ENCODE measurements at regions not wholly inside any gene's neighbourhood (a gene's known extent, or its start where the extent isn't known, plus 50 kb on each side); places are given as distances from the start of the nearest gene placed in this dataset.
A peak's percentile ranks its signal among the peaks of the same experiment; 100 is the strongest.

- WGBS = 97% methylated on average over 4 of the region's 4 CpGs
- H3K27ac ChIP-seq (ENCODE audit: low read depth in 1 of 2, low read length in 1 of 2) = no peak overlapping the region
- H3K27me3 ChIP-seq (ENCODE audit: control insufficient read depth in 2 of 2, insufficient read depth in 1 of 2, low read length in 1 of 2) = no peaks in the 10 kb centered on the region
- DNase-seq (ENCODE audit: low read depth in 6 of 9, low spot score in 9 of 9) = no peak
- H3K4me3 ChIP-seq (ENCODE audit: low read length in 2 of 2) = no peak overlapping the region
- H3K4me1 ChIP-seq (ENCODE audit: control insufficient read depth in 2 of 2, insufficient read depth in 2 of 2, low read length in 2 of 2) = peaks cover 0 to 2% of the 10 kb centered on the region in 2 donors
- H3K36me3 ChIP-seq (ENCODE audit: control insufficient read depth in 2 of 2, insufficient read depth in 2 of 2, low read length in 1 of 2) = no peaks in the 10 kb centered on the region
- no peaks in the 10 kb centered on the region for H3K9me3 ChIP-seq (ENCODE audit: control insufficient read depth in 2 of 2, insufficient read depth in 1 of 2, low read length in 1 of 2)
Measured at GRCh38 chr3:30343067-30343831, 263.2 kb upstream of the TGFBR2 start.

GRCh38 chr3:30343861-30344260 lies 262.5 kb upstream of the TGFBR2 start:
- WGBS = 83% methylated on average over 1 of the region's 1 CpG
- H3K27ac ChIP-seq (ENCODE audit: low read depth in 1 of 2, low read length in 1 of 2) = no peak overlapping the region
- no peak overlapping the region for H3K4me3 ChIP-seq (ENCODE audit: low read length in 2 of 2)
- no peaks in the 10 kb centered on the region for H3K36me3 ChIP-seq (ENCODE audit: control insufficient read depth in 2 of 2, insufficient read depth in 2 of 2, low read length in 1 of 2)
- H3K9me3 ChIP-seq (ENCODE audit: control insufficient read depth in 2 of 2, insufficient read depth in 1 of 2, low read length in 1 of 2) = no peaks in the 10 kb centered on the region
- peaks cover 0 to 2% of the 10 kb centered on the region in 2 donors for H3K4me1 ChIP-seq (ENCODE audit: control insufficient read depth in 2 of 2, insufficient read depth in 2 of 2, low read length in 2 of 2)
- no peak for DNase-seq (ENCODE audit: low read depth in 6 of 9, low spot score in 9 of 9)
- no peaks in the 10 kb centered on the region for H3K27me3 ChIP-seq (ENCODE audit: control insufficient read depth in 2 of 2, insufficient read depth in 1 of 2, low read length in 1 of 2)

GRCh38 chr3:30344288-30344687 lies 262.1 kb upstream of the TGFBR2 start:
- peaks cover 0 to 2% of the 10 kb centered on the region in 2 donors for H3K4me1 ChIP-seq (ENCODE audit: control insufficient read depth in 2 of 2, insufficient read depth in 2 of 2, low read length in 2 of 2)
- 99% methylated on average over 1 of the region's 1 CpG for WGBS
- no peak overlapping the region for H3K27ac ChIP-seq (ENCODE audit: low read depth in 1 of 2, low read length in 1 of 2)
- no peaks in the 10 kb centered on the region for H3K9me3 ChIP-seq (ENCODE audit: control insufficient read depth in 2 of 2, insufficient read depth in 1 of 2, low read length in 1 of 2)
- no peak for DNase-seq (ENCODE audit: low read depth in 6 of 9, low spot score in 9 of 9)
- H3K27me3 ChIP-seq (ENCODE audit: control insufficient read depth in 2 of 2, insufficient read depth in 1 of 2, low read length in 1 of 2) = no peaks in the 10 kb centered on the region
- no peaks in the 10 kb centered on the region for H3K36me3 ChIP-seq (ENCODE audit: control insufficient read depth in 2 of 2, insufficient read depth in 2 of 2, low read length in 1 of 2)
- H3K4me3 ChIP-seq (ENCODE audit: low read length in 2 of 2) = no peak overlapping the region

GRCh38 chr3:30346933-30347320 lies 259.5 kb upstream of the TGFBR2 start:
- Histone ChIP-seq H3K36me3 (ENCODE audit: control insufficient read depth in 2 of 2, insufficient read depth in 2 of 2, low read length in 1 of 2) (no peaks in the 10 kb centered on the region), H3K27ac (ENCODE audit: low read depth in 1 of 2, low read length in 1 of 2) (no peak overlapping the region), H3K4me1 (ENCODE audit: control insufficient read depth in 2 of 2, insufficient read depth in 2 of 2, low read length in 2 of 2) (peaks cover 0 to 5% of the 10 kb centered on the region in 2 donors), H3K27me3 (ENCODE audit: control insufficient read depth in 2 of 2, insufficient read depth in 1 of 2, low read length in 1 of 2) (no peaks in the 10 kb centered on the region), H3K4me3 (ENCODE audit: low read length in 2 of 2) (no peak overlapping the region), H3K9me3 (ENCODE audit: control insufficient read depth in 2 of 2, insufficient read depth in 1 of 2, low read length in 1 of 2) (no peaks in the 10 kb centered on the region)
- no peak for DNase-seq (ENCODE audit: low read depth in 6 of 9, low spot score in 9 of 9)

- WGBS = 27% methylated on average over 1 of the region's 1 CpG
- no peaks in the 10 kb centered on the region for H3K36me3 ChIP-seq (ENCODE audit: control insufficient read depth in 2 of 2, insufficient read depth in 2 of 2, low read length in 1 of 2)
- peak in 5 of 9 donors; percentile 18 to 70 (median 34) for DNase-seq (ENCODE audit: low read depth in 6 of 9, low spot score in 9 of 9)
- no peaks in the 10 kb centered on the region for H3K27me3 ChIP-seq (ENCODE audit: control insufficient read depth in 2 of 2, insufficient read depth in 1 of 2, low read length in 1 of 2)
- H3K27ac ChIP-seq (ENCODE audit: low read depth in 1 of 2, low read length in 1 of 2) = no peak overlapping the region
- no peaks in the 10 kb centered on the region for H3K9me3 ChIP-seq (ENCODE audit: control insufficient read depth in 2 of 2, insufficient read depth in 1 of 2, low read length in 1 of 2)
- H3K4me1 ChIP-seq (ENCODE audit: control insufficient read depth in 2 of 2, insufficient read depth in 2 of 2, low read length in 2 of 2) = peaks cover under 1 to 9% of the 10 kb centered on the region in 2 donors
- no peak overlapping the region for H3K4me3 ChIP-seq (ENCODE audit: low read length in 2 of 2)
Measured at GRCh38 chr3:30347679-30348216, 258.7 kb upstream of the TGFBR2 start.

GRCh38 chr3:30349507-30349906 lies 256.9 kb upstream of the TGFBR2 start:
- Histone ChIP-seq H3K4me3 (ENCODE audit: low read length in 2 of 2) (no peak overlapping the region), H3K36me3 (ENCODE audit: control insufficient read depth in 2 of 2, insufficient read depth in 2 of 2, low read length in 1 of 2) (no peaks in the 10 kb centered on the region), H3K4me1 (ENCODE audit: control insufficient read depth in 2 of 2, insufficient read depth in 2 of 2, low read length in 2 of 2) (peaks cover 12 to 24% of the 10 kb centered on the region in 2 donors), H3K27me3 (ENCODE audit: control insufficient read depth in 2 of 2, insufficient read depth in 1 of 2, low read length in 1 of 2) (no peaks in the 10 kb centered on the region), H3K9me3 (ENCODE audit: control insufficient read depth in 2 of 2, insufficient read depth in 1 of 2, low read length in 1 of 2) (no peaks in the 10 kb centered on the region), H3K27ac (ENCODE audit: low read depth in 1 of 2, low read length in 1 of 2) (no peak overlapping the region)
- no peak for DNase-seq (ENCODE audit: low read depth in 6 of 9, low spot score in 9 of 9)
- 94% methylated on average over 3 of the region's 3 CpGs for WGBS

GRCh38 chr3:30350011-30350410 lies 256.4 kb upstream of the TGFBR2 start:
- no peaks in the 10 kb centered on the region for H3K36me3 ChIP-seq (ENCODE audit: control insufficient read depth in 2 of 2, insufficient read depth in 2 of 2, low read length in 1 of 2)
- H3K27ac ChIP-seq (ENCODE audit: low read depth in 1 of 2, low read length in 1 of 2) = no peak overlapping the region
- H3K9me3 ChIP-seq (ENCODE audit: control insufficient read depth in 2 of 2, insufficient read depth in 1 of 2, low read length in 1 of 2) = no peaks in the 10 kb centered on the region
- H3K4me1 ChIP-seq (ENCODE audit: control insufficient read depth in 2 of 2, insufficient read depth in 2 of 2, low read length in 2 of 2) = peaks cover 17 to 29% of the 10 kb centered on the region in 2 donors
- H3K27me3 ChIP-seq (ENCODE audit: control insufficient read depth in 2 of 2, insufficient read depth in 1 of 2, low read length in 1 of 2) = no peaks in the 10 kb centered on the region
- no peak overlapping the region for H3K4me3 ChIP-seq (ENCODE audit: low read length in 2 of 2)
- no peak for DNase-seq (ENCODE audit: low read depth in 6 of 9, low spot score in 9 of 9)
- 73% methylated on average over 4 of the region's 4 CpGs for WGBS

GRCh38 chr3:30350901-30351300 lies 255.5 kb upstream of the TGFBR2 start:
- no peaks in the 10 kb centered on the region for H3K36me3 ChIP-seq (ENCODE audit: control insufficient read depth in 2 of 2, insufficient read depth in 2 of 2, low read length in 1 of 2)
- WGBS = 98% methylated on average over 2 of the region's 2 CpGs
- no peak for DNase-seq (ENCODE audit: low read depth in 6 of 9, low spot score in 9 of 9)
- no peaks in the 10 kb centered on the region for H3K9me3 ChIP-seq (ENCODE audit: control insufficient read depth in 2 of 2, insufficient read depth in 1 of 2, low read length in 1 of 2)
- no peak overlapping the region for H3K27ac ChIP-seq (ENCODE audit: low read depth in 1 of 2, low read length in 1 of 2)
- H3K4me1 ChIP-seq (ENCODE audit: control insufficient read depth in 2 of 2, insufficient read depth in 2 of 2, low read length in 2 of 2) = peaks cover 25 to 37% of the 10 kb centered on the region in 2 donors
- H3K4me3 ChIP-seq (ENCODE audit: low read length in 2 of 2) = no peak overlapping the region
- no peaks in the 10 kb centered on the region for H3K27me3 ChIP-seq (ENCODE audit: control insufficient read depth in 2 of 2, insufficient read depth in 1 of 2, low read length in 1 of 2)

- DNase-seq (ENCODE audit: low read depth in 6 of 9, low spot score in 9 of 9) = peak in 1 of 9 donors; percentile 12
- no peak overlapping the region for H3K4me3 ChIP-seq (ENCODE audit: low read length in 2 of 2)
- WGBS = 97% methylated on average over 1 of the region's 1 CpG
- H3K36me3 ChIP-seq (ENCODE audit: control insufficient read depth in 2 of 2, insufficient read depth in 2 of 2, low read length in 1 of 2) = no peaks in the 10 kb centered on the region
- no peaks in the 10 kb centered on the region for H3K27me3 ChIP-seq (ENCODE audit: control insufficient read depth in 2 of 2, insufficient read depth in 1 of 2, low read length in 1 of 2)
- no peaks in the 10 kb centered on the region for H3K9me3 ChIP-seq (ENCODE audit: control insufficient read depth in 2 of 2, insufficient read depth in 1 of 2, low read length in 1 of 2)
- peaks cover 25 to 37% of the 10 kb centered on the region in 2 donors for H3K4me1 ChIP-seq (ENCODE audit: control insufficient read depth in 2 of 2, insufficient read depth in 2 of 2, low read length in 2 of 2)
- no peak overlapping the region for H3K27ac ChIP-seq (ENCODE audit: low read depth in 1 of 2, low read length in 1 of 2)
Measured at GRCh38 chr3:30352410-30353318, 253.7 kb upstream of the TGFBR2 start.

All from thymus (tissue), 11 donors.